PC-3 (cell line): ENCODE measurements at regions not wholly inside any gene's neighbourhood (a gene's known extent, or its start where the extent isn't known, plus 50 kb on each side); places are given as distances from the start of the nearest gene placed in this dataset.

Source experiments
- ATAC-seq: fragments of 200-7000 bp; cut with Tn5 transposase; 2 replicates; pipeline ENCODE4 v1.9.1; 2020; ENCODE audit warnings: mild to moderate bottlenecking, moderate library complexity
- BruUV-seq: library from RNA; stranded (reverse); fragments of 400-500 nt; replicated peaks from 2 replicates; lab custom pipeline; 2021; lab: Mats Ljungman, UMichigan
- CTCF ChIA-PET: fragments of 300-600 bp; sonication (Branson Sonifier 250); formaldehyde crosslinking; loops from one replicate; lab custom pipeline; 2022; ENCODE audit warnings: antibody characterized with exemption; lab: Charles Lee
- POLR2A ChIA-PET: fragments of 300-600 bp; sonication (Branson Sonifier 250); formaldehyde crosslinking; loops from one replicate; lab custom pipeline; 2022; ENCODE audit warnings: antibody characterized with exemption; ENCODE audit not compliant: unreplicated experiment; lab: Charles Lee
- DNase-seq: peaks from one replicate; pipeline ENCODE4 v3.0.0-alpha.2; 2015
- H2AFZ ChIP-seq: fragments of 300-600 bp; sonication (generic); 2 replicates; pipeline ENCODE4 v1.6.0; 2016; ENCODE audit warnings: antibody characterized with exemption, low read length
- H3F3A ChIP-seq: fragments of 300-600 bp; sonication (generic); one replicate; pipeline ENCODE4 v1.6.0; 2017; ENCODE audit warnings: antibody characterized with exemption, low read length, control low read depth, mild to moderate bottlenecking; ENCODE audit not compliant: unreplicated experiment
- H3K27ac ChIP-seq: fragments of 300-600 bp; sonication (generic); 2 replicates; pipeline ENCODE4 v1.5.1; 2016; ENCODE audit warnings: mild to moderate bottlenecking, low read length
- H3K27me3 ChIP-seq: fragments of 300-600 bp; sonication (generic); 2 replicates; pipeline ENCODE4 v1.6.1; 2016; ENCODE audit warnings: low read length, mixed read lengths
- H3K36me3 ChIP-seq: fragments of 300-600 bp; sonication (generic); 2 replicates; pipeline ENCODE4 v1.6.1; 2016; ENCODE audit warnings: low read depth, mixed run types, low read length, mixed read lengths
- H3K4me1 ChIP-seq: fragments of 300-600 bp; sonication (generic); 2 replicates; pipeline ENCODE4 v1.5.1; 2016; ENCODE audit warnings: low read length; ENCODE audit not compliant: insufficient read depth
- H3K4me2 ChIP-seq: fragments of 300-600 bp; sonication (generic); 2 replicates; pipeline ENCODE4 v1.6.0; 2016; ENCODE audit warnings: low read length
- H3K4me3 ChIP-seq: fragments of 300-600 bp; sonication (generic); 2 replicates; pipeline ENCODE4 v1.5.1; 2016; ENCODE audit warnings: mild to moderate bottlenecking, low read length, mixed read lengths
- H3K79me2 ChIP-seq: fragments of 300-600 bp; sonication (generic); 2 replicates; pipeline ENCODE4 v1.6.1; 2017; ENCODE audit warnings: low read length, mixed read lengths
- H3K9ac ChIP-seq: fragments of 300-600 bp; sonication (generic); 2 replicates; pipeline ENCODE4 v1.6.0; 2016; ENCODE audit warnings: mild to moderate bottlenecking, low read length
- H3K9me2 ChIP-seq: fragments of 300-600 bp; sonication (generic); replicated peaks from 2 replicates; pipeline ENCODE4 v1.6.1; 2016; ENCODE audit warnings: mixed run types, low read length, mixed read lengths
- H3K9me3 ChIP-seq: fragments of 300-600 bp; sonication (generic); 2 replicates; pipeline ENCODE4 v1.6.1; 2016; ENCODE audit warnings: low read length, mixed read lengths
- H4K20me1 ChIP-seq: fragments of 300-600 bp; sonication (generic); 2 replicates; pipeline ENCODE4 v1.6.1; 2016; ENCODE audit warnings: low read length, mixed read lengths
- EZH2 ChIP-seq: fragments of 300-600 bp; sonication (generic); IDR thresholded peaks from one replicate; pipeline ENCODE4 v1.6.1; 2017; ENCODE audit warnings: antibody characterized with exemption, mild to moderate bottlenecking, low read length; ENCODE audit not compliant: unreplicated experiment
- EZH2phosphoT487 ChIP-seq: fragments of 300-600 bp; sonication (generic); IDR thresholded peaks from 2 replicates; pipeline ENCODE4 v1.6.1; 2018; ENCODE audit warnings: mild to moderate bottlenecking, antibody characterized with exemption, low read length, borderline replicate concordance
- intact Hi-C: fragments of 100-400 bp; cut with micrococcal nuclease; formaldehyde crosslinking; loops from 2 replicates; pipeline ENCODE4 v1.9.0; 2023
- TF ChIP-seq, protein P1 (sequence below): fragments of 300-600 bp; sonication (generic); conservative IDR thresholded peaks from 2 replicates; pipeline ENCODE4 v1.5.1; 2017; ENCODE audit warnings: antibody characterized with exemption, low read depth, mild to moderate bottlenecking, low read length

DNA sequence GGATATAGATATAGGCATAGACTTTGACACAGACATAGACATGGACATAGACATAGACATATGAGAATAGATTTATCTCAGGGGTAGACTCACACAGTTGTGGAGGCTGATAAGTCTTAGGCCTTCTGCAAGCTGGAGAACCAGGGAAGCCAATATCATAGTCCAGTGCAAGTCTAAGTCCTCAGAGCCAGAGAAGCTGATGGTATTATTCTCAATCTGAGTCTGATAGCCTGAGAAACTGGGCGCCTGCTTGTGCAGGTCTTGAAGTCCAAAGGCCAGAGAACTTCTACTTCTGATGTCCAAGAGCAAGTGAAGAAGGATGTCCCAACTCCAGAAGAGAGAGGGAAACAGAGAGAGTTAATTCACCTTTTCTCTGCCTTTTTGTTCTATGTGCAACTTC lies 476.5 kb downstream of the SLC6A15 start:
- BruUV-seq, result no TSS peak
- no peaks in the 10 kb centered on the region for H3F3A ChIP-seq
- H3K4me2 ChIP-seq, result no peak overlapping the region
- POLR2A ChIA-PET, result no interaction called here
- H4K20me1 ChIP-seq, result no peaks in the 10 kb centered on the region
- CTCF ChIA-PET, result no interaction called here
- TF ChIP-seq, protein P1, sequence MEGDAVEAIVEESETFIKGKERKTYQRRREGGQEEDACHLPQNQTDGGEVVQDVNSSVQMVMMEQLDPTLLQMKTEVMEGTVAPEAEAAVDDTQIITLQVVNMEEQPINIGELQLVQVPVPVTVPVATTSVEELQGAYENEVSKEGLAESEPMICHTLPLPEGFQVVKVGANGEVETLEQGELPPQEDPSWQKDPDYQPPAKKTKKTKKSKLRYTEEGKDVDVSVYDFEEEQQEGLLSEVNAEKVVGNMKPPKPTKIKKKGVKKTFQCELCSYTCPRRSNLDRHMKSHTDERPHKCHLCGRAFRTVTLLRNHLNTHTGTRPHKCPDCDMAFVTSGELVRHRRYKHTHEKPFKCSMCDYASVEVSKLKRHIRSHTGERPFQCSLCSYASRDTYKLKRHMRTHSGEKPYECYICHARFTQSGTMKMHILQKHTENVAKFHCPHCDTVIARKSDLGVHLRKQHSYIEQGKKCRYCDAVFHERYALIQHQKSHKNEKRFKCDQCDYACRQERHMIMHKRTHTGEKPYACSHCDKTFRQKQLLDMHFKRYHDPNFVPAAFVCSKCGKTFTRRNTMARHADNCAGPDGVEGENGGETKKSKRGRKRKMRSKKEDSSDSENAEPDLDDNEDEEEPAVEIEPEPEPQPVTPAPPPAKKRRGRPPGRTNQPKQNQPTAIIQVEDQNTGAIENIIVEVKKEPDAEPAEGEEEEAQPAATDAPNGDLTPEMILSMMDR, result no peak
- TF ChIP-seq EZH2 (no peak), EZH2phosphoT487 (no peak)
- H3K27ac ChIP-seq, result no peak overlapping the region
- DNase-seq (no peak), ATAC-seq (no peak)
- no peaks in the 10 kb centered on the region for H3K9me3 ChIP-seq
- H3K4me1 ChIP-seq, result no peaks in the 10 kb centered on the region
- no peaks in the 10 kb centered on the region for H3K79me2 ChIP-seq
- no peak overlapping the region for H2AFZ ChIP-seq
- intact Hi-C loops, result no loop called here
- H3K36me3 ChIP-seq, result no peaks in the 10 kb centered on the region
- no peak overlapping the region for H3K4me3 ChIP-seq
- H3K9me2 ChIP-seq, result no peaks in the 10 kb centered on the region
- no peak overlapping the region for H3K9ac ChIP-seq
- no peaks in the 10 kb centered on the region for H3K27me3 ChIP-seq

DNA sequence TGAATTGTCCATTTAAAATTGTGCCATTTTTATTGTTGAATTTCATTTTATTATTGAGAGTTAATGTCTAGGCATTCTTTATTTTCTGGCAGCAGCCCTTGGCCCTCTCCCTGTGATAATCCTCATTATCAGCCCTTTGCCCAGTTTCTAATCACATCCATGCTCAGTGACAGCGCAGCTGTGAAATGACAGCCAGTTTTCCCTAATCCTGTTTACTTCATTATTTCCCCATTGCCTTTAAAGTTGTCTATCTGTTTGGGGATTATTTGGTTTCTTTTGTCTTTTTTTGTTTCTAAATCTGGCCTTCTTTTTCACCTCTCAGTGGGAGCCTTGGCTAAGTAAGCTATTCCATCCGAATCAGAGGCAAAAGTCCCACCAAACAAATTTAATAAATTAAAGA lies 476.9 kb downstream of the SLC6A15 start:
- POLR2A ChIA-PET, result no interaction called here
- no peaks in the 10 kb centered on the region for H3K36me3 ChIP-seq

DNA sequence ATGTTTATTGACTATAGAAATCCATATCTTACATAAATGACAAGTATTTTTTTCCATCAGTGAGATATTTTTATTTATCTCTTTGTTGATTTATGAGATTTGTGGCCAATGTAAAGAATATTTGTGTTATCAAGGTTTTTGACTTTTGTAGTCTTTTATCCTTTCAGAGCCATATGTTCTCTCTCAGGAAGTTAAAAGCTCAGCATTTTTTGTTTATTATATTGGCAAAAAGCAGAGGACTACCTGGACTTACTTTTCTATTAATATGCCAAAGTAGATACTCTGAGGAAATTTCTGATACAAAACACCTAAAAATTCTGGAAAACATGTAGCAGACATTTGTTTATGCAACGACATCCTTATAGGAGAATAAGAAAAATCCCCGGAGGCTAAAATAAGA lies 490.3 kb downstream of the SLC6A15 start:
- Histone ChIP-seq H3K4me1 (no peaks in the 10 kb centered on the region), H3K79me2 (no peaks in the 10 kb centered on the region), H3K4me2 (no peak overlapping the region), H2AFZ (no peak overlapping the region), H3F3A (no peaks in the 10 kb centered on the region), H3K27ac (no peak overlapping the region), H3K9me2 (no peaks in the 10 kb centered on the region), H3K9me3 (no peaks in the 10 kb centered on the region), H4K20me1 (no peaks in the 10 kb centered on the region), H3K36me3 (no peaks in the 10 kb centered on the region), H3K9ac (no peak overlapping the region), H3K27me3 (no peaks in the 10 kb centered on the region), H3K4me3 (no peak overlapping the region)
- CTCF ChIA-PET, result no interaction called here
- no TSS peak for BruUV-seq
- intact Hi-C loops, result no loop called here
- POLR2A ChIA-PET, result no interaction called here
- no peak for TF ChIP-seq EZH2
- no peak for DNase-seq
- ATAC-seq, result no peak

More for the DNA sequence above, 476.9 kb downstream of the SLC6A15 start:
- Histone ChIP-seq H3K27me3 (no peaks in the 10 kb centered on the region), H3K9me3 (no peaks in the 10 kb centered on the region), H3K27ac (no peak overlapping the region), H4K20me1 (no peaks in the 10 kb centered on the region), H3K9me2 (no peaks in the 10 kb centered on the region), H3K79me2 (no peaks in the 10 kb centered on the region), H3F3A (no peaks in the 10 kb centered on the region), H3K4me3 (no peak overlapping the region), H2AFZ (no peak overlapping the region), H3K4me2 (no peak overlapping the region), H3K4me1 (no peaks in the 10 kb centered on the region), H3K9ac (no peak overlapping the region)
- CTCF ChIA-PET, result no interaction called here
- TF ChIP-seq EZH2phosphoT487 (no peak), EZH2 (no peak)
- TF ChIP-seq, protein P1, result no peak
- intact Hi-C loops, result no loop called here
- DNase-seq, result no peak
- no TSS peak for BruUV-seq
- ATAC-seq, result no peak
